HL-60 (cell line): ENCODE measurements at regions not wholly inside any gene's neighbourhood (a gene's known extent, or its start where the extent isn't known, plus 50 kb on each side); places are given as distances from the start of the nearest gene placed in this dataset.

Source experiments
- CTCF ChIP-seq: IDR thresholded peaks from one replicate; pipeline ENCODE4 v1.5.1; 2011; ENCODE audit warnings: low read length, control low read depth, inconsistent platforms; ENCODE audit not compliant: insufficient read depth
- GABPA ChIP-seq: IDR thresholded peaks from 2 replicates; pipeline ENCODE4 v1.6.1; 2012; ENCODE audit warnings: low read depth

- TF ChIP-seq CTCF (no peak), GABPA (no peak)
Observed at GRCh38 chr3:35992041-35992440, 352.7 kb downstream of the ARPP21 start.
